SIG-M5 treated with dmso at 0.1 percent for 504 hours (cell line): ENCODE measurements at regions not wholly inside any gene's neighbourhood (a gene's known extent, or its start where the extent isn't known, plus 50 kb on each side); places are given as distances from the start of the nearest gene placed in this dataset.

ENCODE experiments used
- DNase-seq: peaks from one replicate; lab custom pipeline; 2025; ENCODE audit not compliant: unreplicated experiment; lab: John Stamatoyannopoulos, UW

DNA sequence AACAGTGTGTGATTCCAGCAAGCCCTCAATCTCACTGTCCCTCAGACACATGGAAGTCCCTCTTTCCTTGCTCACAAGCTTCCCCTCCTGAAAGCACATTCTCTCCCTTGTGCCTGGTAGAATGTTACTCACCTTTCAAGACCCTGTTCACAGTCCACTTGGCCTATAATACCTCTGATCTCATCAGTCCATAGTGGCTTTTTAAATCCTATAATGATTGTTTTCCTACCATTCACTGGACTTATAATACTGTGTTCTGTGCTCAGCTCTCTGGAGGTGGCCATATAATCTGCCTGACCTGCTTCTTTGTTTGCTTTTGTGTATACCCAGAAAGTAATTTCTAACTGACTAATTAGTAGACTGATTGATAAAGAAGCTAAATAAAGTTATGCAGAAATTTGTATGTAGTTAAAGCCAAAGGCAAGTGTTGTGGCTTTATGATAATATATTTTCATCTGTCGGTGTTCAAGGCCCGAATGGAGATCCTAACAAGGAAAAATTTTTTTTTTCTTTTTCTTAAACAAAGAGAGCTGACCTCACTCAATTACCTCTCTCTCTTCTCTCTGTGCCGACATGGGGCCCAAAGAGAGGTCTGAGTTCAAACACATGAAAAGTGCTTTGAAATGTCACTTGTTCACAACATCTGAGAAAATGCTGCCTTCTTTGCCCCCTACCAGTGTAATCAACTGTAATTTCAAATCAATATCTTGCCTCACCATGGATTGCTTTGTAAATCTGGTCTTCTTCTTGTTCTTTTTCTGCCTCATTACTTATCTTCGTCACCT is 1033.0 kb upstream of the PIK3C3 start:
- no peak for DNase-seq

DNA sequence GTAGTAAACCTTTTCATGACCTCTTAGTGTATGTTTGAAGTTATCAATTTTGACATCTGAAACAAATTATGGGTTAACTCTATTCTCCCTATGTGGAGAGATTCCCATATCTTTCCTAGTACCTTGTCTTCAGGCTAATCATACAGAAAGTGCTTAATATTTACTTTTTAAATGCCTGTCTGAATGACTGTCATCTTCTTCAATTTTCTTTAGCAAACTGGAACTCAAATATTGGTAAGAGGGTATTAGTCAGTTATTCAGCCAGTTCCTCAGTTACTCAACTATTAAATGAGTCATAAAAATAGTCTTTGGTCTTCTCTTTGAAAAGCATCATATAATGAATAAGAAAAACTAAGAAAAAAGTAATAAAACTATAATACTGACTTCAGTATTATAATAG is 1038.0 kb upstream of the PIK3C3 start:
- no peak for DNase-seq

DNA sequence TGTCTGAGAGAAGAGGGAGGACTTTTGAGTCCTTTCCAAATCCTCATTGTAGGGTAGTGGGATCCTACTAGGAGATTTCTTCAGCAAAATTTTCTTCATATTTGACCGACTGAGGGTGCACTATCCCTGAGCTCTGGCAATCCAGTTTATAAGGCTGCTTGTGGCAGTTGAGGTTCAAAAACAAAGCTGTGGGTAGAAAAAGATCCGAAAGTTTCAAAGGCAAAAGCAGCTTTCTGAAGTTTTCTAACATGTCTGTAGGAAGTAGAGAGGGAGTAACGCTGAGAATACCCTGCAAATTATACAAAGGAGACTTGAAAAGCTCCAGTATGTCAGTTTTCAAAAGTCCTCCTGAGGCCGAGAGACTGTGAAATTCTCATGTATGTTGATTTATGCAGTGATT is 1039.3 kb upstream of the PIK3C3 start:
- DNase-seq, result no peak

DNA sequence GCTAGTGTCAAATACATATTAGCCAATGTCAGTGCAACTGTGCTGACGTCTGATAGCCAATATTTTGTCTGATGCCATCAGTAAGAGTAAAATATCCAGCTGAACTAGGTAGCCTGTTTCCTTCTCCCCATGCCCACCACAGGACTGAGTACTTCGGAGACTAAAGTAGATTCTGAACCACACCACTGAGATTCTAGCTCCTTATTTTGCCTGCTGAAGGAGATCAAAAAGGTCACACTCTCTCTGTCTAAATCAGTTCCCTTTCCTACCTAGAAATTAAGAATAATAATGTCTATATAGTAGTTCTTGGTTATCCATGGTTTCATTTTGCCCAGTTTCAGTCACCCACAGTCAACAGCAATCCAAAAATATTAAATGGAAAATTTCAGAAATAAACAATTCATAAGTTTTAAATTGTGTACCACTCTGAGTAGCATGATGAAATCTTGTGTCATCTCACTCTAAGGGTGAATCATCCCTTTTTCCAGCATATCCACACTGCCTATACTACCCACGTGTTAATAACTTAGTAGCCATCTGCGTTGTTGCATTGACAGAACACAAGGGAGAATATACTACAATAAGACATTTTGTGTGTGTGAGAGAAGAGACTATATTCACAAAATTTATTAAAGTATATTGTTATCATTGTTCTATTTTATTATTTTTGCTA is 1043.3 kb upstream of the PIK3C3 start:
- DNase-seq, result no peak

DNA sequence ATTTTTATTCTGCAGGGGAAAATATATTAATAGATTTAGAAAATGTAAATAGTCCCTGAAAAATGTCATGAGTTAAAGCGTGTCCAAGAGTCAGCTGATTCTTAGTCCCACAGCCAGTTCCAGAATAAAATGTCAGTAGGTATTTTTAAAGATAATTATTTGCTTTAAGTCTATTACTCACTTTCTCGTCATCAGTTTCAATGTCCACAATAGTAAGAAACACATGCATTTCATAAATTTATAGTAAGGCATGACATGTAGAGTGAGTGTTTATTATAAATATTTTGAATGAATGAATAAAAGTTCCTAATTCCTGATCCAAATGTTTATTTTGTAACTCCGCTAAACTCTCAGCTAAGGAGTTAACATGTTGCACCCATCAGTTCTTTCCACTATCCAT is 1044.0 kb upstream of the PIK3C3 start:
- no peak for DNase-seq

- no peak for DNase-seq
Observed at GRCh38 chr18:40907842-40908241, 1047.2 kb upstream of the PIK3C3 start.

DNA sequence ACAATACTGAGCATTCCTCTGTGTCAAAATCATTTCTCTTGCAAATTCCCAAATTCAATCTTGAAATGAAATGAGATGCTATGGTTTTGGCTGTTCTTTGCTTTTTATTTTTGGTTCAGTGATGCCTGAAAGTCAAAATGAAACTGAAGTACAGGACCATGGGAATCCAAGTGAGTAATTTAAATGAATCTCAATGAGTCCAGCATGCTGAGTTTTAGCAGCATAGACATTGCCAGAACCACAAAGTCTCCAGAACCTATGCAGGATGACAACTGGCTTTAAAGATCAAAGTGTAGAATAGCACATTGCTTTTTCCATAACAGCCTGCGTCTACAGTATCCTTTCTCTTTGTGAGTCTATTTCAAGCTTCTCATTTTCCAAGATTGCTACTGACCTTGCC is 1050.7 kb upstream of the PIK3C3 start:
- DNase-seq, result no peak

DNA sequence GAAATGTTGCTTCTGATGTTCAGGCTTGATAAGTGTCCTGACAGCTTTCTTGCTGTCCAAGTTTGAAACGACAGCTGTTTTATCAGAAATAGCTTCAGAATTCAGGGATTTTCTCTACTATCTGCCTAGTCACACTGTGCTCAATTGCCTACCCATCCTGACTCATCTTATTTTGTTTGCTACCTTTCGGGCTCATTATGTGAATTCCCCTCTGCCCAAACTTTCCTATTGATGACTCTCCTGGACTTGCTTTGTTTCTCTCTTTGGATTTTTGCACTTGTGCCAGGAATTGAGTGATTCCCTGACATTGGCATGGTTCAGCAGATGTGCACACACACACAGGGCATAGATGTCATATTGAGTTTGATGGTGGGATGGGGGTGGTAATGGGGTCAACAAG is 1052.6 kb upstream of the PIK3C3 start:
- DNase-seq, result no peak

DNA sequence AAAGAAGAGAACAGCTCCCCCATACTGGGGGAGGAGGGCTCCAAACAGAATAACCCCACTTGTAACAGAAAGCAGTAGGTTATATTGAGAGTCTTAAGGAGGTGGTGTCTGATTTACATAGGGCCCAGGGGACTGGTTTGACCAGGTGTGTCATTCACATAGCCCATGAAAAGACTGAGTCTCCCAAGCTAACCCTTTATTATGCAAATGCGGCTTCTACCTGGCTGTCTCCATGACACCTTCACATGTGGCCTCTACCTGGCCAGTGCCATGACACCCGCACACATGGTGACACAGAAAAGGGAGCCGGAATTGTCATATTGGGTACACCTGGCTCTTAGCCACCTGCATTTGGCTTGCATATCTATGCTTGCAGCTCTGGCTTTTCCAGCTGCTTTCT is 1057.2 kb upstream of the PIK3C3 start:
- DNase-seq, result no peak

GRCh38 chr18:40883271-40883670 is 1071.8 kb upstream of the PIK3C3 start:
- no peak for DNase-seq

DNA sequence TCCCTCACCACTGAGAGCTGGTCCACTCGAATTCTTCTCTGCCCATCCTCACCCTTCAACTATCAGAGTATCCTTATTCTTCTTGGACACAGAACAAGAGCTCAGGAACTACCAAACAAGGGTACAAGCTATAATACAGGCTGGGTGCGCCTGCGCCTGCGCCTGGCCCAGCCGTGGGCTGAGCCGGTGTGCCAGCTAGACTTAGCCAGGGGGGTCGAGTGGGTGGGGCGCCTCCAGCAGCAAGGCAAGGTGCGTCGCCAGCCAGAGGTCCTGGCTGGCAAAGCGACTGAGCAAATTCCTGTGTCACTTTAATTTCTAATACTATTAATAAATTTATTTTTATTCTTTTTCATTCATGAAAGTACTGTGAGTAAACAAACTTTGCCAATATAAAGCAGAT is 1072.6 kb upstream of the PIK3C3 start:
- DNase-seq, result no peak

- no peak for DNase-seq
Observed at GRCh38 chr18:40878371-40878770, 1076.7 kb upstream of the PIK3C3 start.

- DNase-seq, result no peak
Observed at GRCh38 chr18:40877096-40877495, 1077.9 kb upstream of the PIK3C3 start.

DNA sequence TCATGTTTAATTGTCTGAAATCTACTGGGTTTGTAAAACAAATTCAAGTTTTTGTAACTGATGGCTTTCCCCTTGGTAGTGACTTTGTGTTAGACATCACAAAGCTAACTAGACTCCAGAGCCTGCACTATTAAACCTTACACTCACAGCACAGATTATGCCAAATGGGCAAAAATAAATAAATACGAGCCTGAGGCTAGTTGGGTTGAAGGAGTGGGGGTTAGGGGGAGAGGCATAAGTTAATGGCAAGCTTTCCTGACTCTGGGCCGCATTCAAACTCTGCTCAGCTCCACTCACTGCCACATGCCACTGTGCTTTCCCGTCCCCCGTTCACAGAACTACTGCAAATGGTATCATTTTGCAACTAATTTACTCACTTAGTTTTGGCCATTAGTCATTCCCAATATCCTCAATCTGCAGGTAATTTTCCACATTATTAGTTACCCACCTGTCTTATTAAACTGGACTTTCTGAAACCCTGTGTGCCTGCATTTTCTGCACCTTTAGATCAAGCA is 1079.9 kb upstream of the PIK3C3 start:
- DNase-seq, result no peak

DNA sequence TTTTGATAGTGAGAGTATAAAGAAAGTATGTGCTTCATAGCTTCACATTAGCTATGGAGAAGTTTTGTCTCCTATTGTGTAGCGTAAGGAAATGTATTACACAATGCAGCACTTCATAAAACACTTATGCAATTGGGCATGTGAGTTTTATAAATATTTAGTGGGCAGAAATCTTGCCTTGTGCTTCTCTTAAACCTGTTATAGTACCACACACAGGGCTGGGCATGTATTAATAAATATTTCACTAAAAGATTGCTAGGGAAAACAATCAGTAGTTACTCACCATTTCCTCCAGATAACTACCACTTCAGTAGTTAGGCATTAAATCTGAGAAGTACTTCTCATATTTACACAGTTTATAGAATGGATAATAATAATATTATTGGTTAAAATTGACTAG is 1080.8 kb upstream of the PIK3C3 start:
- DNase-seq, result no peak

DNA sequence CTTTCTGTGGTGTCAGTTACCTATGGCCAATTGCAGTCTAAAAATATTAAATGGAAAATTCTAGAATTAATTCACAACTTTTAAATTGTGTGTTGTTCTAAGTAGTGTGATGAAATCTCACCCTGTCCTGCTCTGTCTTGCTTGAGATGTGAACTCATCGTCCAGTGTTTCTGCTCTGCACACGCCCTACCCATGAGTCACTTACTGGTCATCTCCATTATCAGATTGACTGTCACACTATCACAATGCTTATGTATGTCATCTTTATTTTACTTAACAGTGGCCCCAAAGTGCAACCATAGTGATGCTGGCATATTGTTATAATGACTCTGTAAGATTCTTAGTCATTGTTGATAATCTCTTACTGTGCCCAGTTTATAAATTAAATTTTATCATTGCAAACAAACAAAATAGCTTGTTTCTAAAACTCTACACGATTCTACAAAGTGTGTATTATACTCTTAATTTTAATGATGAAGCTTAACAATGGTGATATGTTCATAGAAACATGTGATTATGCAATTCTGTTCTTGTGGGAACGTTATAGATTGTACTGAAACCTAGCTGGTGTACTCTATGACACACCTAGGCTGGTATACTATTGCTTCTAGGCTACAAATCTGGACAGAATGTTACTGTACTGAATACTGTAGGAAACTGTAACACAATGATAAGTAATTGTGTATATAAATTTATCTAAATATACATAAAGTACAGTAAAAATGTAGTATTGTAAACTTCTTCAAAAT is 1086.8 kb upstream of the PIK3C3 start:
- no peak for DNase-seq

GRCh38 chr18:40867459-40867858 is 1087.6 kb upstream of the PIK3C3 start:
- no peak for DNase-seq

DNA sequence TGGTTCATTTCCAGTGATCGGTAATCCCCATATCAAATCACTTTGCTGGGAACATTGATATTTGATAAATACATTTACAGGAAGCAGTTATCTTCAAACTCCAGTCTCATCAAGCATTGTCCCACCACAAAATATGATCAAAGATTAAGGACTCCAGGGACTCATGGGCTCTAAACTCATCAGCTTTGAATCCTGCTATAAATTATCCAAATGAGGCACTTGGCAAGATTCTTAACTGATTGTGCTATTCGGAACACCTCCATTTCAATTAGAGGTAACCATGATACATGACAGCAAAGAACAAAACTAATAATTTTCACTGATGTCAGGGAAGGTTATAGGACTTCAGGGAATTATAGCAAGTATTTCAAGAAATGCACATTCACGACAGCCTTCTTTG is 1088.1 kb upstream of the PIK3C3 start:
- DNase-seq, result no peak

GRCh38 chr18:40866013-40866645 is 1088.9 kb upstream of the PIK3C3 start:
- DNase-seq, result no peak

DNA sequence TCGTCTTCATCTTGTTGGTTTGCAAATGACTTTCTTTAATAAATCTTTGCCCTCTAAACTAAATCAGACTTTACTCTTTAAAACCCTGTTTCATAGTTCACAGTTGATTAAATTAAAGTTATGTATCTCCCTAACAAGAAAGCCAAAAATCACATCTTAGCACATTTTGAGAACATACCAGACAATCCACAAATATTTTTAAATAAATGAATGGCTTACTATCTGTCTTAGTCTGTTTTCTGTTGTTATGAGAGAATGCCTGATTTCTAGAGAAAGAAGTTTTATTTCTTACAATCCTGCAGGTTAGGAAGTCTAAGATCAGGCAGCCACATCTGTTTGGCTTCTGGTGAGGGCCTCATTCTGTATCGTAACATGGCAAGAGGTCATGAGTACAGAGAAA is 1090.2 kb upstream of the PIK3C3 start:
- no peak for DNase-seq

GRCh38 chr18:40863801-40864200 is 1091.2 kb upstream of the PIK3C3 start:
- DNase-seq, result no peak
